GM10266 (cell line): ENCODE measurements at regions not wholly inside any gene's neighbourhood (a gene's known extent, or its start where the extent isn't known, plus 50 kb on each side); places are given as distances from the start of the nearest gene placed in this dataset.

Experiments
- DNase-seq: peaks from one replicate; pipeline ENCODE4 v3.0.0; 2012; ENCODE audit errors: extremely low spot score
- TF ChIP-seq, protein P1 (sequence below): IDR thresholded peaks from 2 replicates; pipeline ENCODE4 v1.5.1; 2012; ENCODE audit warnings: mild to moderate bottlenecking, low read depth; ENCODE audit not compliant: control insufficient read depth, insufficient read depth; ENCODE audit errors: missing control alignments

DNA sequence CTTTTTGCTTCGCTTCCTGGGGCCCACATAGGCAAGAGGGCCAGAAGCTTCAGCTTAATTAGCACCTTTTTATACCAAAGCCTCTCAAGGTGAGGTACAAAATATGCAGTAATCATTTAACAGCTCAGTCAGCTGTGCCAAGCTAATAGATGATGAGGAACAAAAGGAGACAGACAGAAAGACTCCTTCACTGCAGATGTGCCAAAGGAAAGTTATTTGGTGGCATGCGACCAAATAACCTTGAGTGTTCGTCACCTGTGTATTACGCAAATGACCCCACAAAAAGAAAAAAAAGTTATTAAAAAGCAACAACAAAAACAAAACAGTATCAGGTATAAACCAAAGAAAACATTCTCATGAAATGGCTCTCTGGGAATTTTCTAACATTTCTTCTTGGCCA, 325.8 kb upstream of the IGF1R start:
- no peak for DNase-seq
- TF ChIP-seq, protein P1, sequence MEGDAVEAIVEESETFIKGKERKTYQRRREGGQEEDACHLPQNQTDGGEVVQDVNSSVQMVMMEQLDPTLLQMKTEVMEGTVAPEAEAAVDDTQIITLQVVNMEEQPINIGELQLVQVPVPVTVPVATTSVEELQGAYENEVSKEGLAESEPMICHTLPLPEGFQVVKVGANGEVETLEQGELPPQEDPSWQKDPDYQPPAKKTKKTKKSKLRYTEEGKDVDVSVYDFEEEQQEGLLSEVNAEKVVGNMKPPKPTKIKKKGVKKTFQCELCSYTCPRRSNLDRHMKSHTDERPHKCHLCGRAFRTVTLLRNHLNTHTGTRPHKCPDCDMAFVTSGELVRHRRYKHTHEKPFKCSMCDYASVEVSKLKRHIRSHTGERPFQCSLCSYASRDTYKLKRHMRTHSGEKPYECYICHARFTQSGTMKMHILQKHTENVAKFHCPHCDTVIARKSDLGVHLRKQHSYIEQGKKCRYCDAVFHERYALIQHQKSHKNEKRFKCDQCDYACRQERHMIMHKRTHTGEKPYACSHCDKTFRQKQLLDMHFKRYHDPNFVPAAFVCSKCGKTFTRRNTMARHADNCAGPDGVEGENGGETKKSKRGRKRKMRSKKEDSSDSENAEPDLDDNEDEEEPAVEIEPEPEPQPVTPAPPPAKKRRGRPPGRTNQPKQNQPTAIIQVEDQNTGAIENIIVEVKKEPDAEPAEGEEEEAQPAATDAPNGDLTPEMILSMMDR, result no peak

DNA sequence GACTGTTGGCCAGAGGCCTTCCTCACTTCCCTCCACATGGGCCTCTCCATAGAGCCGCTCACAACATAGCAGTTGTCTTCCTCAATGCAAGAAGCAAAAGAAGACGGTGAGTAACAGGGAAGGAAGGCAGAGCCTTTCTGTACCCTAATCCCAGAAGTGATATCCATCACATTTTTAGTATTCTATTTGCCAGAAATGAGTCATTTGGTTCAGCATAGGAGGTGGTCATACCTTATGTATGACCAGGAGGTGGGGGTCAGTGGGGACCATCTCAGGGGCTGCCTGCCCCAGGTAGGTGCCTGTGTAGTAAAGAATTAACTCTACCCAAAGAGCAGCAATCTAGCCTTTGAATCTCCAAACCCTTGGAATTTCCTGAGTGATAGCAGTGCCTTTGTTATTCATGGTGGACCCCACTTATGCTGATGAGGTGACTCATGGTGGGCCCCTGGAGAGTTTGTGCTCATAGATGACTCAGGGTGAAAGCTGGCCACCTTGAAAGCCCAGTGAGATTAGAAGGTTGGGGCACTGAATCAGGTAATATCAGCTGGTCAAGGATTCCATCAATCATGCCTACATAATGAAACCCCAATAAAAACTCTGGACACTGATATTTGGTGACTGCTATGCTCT, 323.9 kb upstream of the IGF1R start:
- TF ChIP-seq, protein P1, result no peak
- DNase-seq, result no peak

- DNase-seq, result no peak
- TF ChIP-seq, protein P1, result no peak
Observed at GRCh38 chr15:98326804-98327203, 321.5 kb upstream of the IGF1R start.

GRCh38 chr15:98330258-98330657, 318.1 kb upstream of the IGF1R start:
- DNase-seq, result no peak
- TF ChIP-seq, protein P1, result no peak

DNA sequence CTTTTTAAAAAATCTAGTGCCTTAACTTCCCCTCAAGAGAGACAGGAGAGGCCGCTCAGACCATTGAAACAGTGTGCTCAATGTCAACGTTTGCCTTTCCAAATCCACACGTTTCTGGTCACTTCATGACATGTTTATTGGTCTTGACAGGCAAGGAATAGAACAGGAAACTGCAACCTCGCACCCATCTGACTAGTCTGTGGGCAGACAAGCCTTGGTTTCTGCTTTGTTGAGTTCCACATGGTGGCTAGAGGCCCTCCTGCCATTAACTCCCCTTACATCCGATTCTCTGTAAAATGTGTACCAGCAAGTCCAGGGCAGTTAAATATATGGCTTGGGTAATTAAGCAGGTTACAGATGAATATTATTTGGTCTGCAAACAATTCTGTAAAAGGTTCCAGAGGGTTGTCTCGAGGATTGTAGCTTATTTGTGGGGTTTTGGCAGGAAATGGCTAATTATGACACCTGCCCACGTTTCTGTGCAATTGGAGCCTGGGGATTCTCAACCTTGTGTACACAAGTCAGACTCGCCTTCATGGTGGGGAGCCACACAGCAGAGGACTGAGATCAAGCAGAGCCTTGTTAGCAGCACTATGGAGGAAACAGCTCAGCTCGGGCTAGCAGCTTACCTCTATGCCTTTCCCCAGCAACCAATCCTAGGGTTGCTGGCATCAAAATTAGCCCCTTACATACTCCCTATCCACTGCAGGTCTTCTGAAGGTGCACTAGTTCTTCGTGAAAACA, 317.5 kb upstream of the IGF1R start:
- TF ChIP-seq, protein P1, result no peak
- no peak for DNase-seq

DNA sequence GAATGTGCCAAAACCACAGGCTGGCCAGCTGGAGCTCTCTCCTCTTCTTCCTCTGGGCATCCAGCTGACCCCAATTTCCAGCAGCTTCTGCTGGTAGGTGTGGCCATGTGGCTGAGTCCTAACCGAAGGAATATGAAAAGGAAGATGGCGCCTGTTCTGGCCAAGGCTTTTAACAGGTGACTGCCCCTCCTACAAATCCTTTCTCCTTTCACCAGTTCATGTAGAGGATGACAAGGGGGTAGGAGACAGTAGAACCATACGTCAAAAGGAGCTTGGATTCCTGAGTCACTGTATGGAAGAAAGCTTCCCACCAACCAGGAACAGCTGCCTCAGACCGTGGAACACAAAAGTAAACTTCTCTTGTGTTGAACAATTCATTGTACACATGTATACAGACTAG, 316.7 kb upstream of the IGF1R start:
- no peak for DNase-seq
- TF ChIP-seq, protein P1, result no peak

GRCh38 chr15:98333251-98333650, 315.1 kb upstream of the IGF1R start:
- TF ChIP-seq, protein P1, result no peak
- no peak for DNase-seq
